ENCODE measurements at regions not wholly inside any gene's neighbourhood (a gene's known extent, or its start where the extent isn't known, plus 50 kb on each side); places are given as distances from the start of the nearest gene placed in this dataset.

DNA sequence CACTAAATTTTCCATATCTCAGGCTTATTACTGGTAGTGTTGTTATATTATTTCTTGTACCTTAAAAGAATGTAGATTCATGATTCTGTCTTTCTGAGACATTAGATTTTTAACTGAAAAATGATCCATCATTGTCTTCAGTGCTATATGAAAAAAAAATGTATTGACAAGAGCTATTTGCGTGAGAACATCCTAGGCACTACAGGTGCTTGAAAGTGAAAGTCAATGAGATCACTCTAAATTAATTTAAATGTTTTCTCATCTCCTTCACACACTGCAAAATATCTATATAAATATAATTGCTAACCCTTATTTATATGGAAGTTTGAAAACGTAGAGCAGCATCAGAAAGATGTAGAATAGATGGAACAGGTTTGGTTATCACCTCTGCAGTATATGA, 684.6 kb downstream of the TRIB2 start (continued):
- TF ChIP-seq ZNF138 (CRISPR knock-in tag; IDR thresholded peaks at IDR 0.05; ENCODE audit: low read depth) (no peak), FIP1L1 (IDR thresholded peaks at IDR 0.05; ENCODE audit: borderline replicate concordance, insufficient read depth, low read depth, low read length) (no peak)
- TF ChIP-seq, protein P1, sequence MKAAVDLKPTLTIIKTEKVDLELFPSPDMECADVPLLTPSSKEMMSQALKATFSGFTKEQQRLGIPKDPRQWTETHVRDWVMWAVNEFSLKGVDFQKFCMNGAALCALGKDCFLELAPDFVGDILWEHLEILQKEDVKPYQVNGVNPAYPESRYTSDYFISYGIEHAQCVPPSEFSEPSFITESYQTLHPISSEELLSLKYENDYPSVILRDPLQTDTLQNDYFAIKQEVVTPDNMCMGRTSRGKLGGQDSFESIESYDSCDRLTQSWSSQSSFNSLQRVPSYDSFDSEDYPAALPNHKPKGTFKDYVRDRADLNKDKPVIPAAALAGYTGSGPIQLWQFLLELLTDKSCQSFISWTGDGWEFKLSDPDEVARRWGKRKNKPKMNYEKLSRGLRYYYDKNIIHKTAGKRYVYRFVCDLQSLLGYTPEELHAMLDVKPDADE (CRISPR knock-in tag; IDR thresholded peaks at IDR 0.05) = no peak

GRCh38 chr2:13413989-13414388, 697.3 kb downstream of the TRIB2 start:
- in situ Hi-C loops (cut with HindIII; ENCODE audit: extremely low pct_ligation_motif_present, low pct_unique_long_range_greater_than_20kb) = no loop called here

More at GRCh38 chr2:13413989-13414388, 697.3 kb downstream of the TRIB2 start:
- Histone ChIP-seq H3K36me3 (replicated peaks in 1 of 2; ENCODE audit: control insufficient read depth in 1 of 2, insufficient read depth in 2 of 2, low read length in 2 of 2) (no peaks in the 10 kb centered on the region), H3K79me2 (ENCODE audit: insufficient read depth, low read length) (no peaks in the 10 kb centered on the region), H3K4me3 (replicated peaks in 1 of 3; ENCODE audit: insufficient read depth in 1 of 3, low read depth in 2 of 3, low read length in 3 of 3) (no peak overlapping the region), H3K4me1 (ENCODE audit: insufficient read depth, low read length) (no peaks in the 10 kb centered on the region), H3K9me3 (ENCODE audit: low read length) (peaks cover 87% of the 10 kb centered on the region), H4K20me1 (ENCODE audit: insufficient read depth, low read length) (no peaks in the 10 kb centered on the region), H3K27ac (ENCODE audit: extremely low read length, insufficient read depth, low read length) (no peak overlapping the region), H3K9ac (ENCODE audit: insufficient read depth, low read depth, low read length) (no peak overlapping the region), H3K4me2 (ENCODE audit: low read depth, low read length) (no peak overlapping the region), H2AFZ (ENCODE audit: low read length) (no peak overlapping the region), H3K27me3 (ENCODE audit: control insufficient read depth in 1 of 2, insufficient read depth in 2 of 2, low read length in 2 of 2) (no peaks in the 10 kb centered on the region; a peak in 1 of 5 replicates)
- ChIA-PET CTCF (ENCODE audit: low intra/inter-chr PET ratio, low total read pairs) (no interaction called here), POLR2A (no interaction called here)
- BruUV-seq (replicated peaks) = no TSS peak
- no peak for FAIRE-seq
- no peak for DNase-seq (ENCODE audit: low spot score)
- intact Hi-C loops (cut with micrococcal nuclease; ENCODE audit: unreplicated experiment) = no loop called here
- no peak for ATAC-seq
- WGBS (ENCODE audit: low lambda C conversion rate) = 5% methylated on average over 1 of the region's 1 CpG
- no peak for TF ChIP-seq ATF2 (CRISPR knock-in tag; IDR thresholded peaks at IDR 0.05)
- TF ChIP-seq, protein P2, sequence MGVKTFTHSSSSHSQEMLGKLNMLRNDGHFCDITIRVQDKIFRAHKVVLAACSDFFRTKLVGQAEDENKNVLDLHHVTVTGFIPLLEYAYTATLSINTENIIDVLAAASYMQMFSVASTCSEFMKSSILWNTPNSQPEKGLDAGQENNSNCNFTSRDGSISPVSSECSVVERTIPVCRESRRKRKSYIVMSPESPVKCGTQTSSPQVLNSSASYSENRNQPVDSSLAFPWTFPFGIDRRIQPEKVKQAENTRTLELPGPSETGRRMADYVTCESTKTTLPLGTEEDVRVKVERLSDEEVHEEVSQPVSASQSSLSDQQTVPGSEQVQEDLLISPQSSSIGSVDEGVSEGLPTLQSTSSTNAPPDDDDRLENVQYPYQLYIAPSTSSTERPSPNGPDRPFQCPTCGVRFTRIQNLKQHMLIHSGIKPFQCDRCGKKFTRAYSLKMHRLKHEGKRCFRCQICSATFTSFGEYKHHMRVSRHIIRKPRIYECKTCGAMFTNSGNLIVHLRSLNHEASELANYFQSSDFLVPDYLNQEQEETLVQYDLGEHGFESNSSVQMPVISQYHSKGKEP (CRISPR knock-in tag; IDR thresholded peaks at IDR 0.05) = no peak
- TF ChIP-seq, protein P3, sequence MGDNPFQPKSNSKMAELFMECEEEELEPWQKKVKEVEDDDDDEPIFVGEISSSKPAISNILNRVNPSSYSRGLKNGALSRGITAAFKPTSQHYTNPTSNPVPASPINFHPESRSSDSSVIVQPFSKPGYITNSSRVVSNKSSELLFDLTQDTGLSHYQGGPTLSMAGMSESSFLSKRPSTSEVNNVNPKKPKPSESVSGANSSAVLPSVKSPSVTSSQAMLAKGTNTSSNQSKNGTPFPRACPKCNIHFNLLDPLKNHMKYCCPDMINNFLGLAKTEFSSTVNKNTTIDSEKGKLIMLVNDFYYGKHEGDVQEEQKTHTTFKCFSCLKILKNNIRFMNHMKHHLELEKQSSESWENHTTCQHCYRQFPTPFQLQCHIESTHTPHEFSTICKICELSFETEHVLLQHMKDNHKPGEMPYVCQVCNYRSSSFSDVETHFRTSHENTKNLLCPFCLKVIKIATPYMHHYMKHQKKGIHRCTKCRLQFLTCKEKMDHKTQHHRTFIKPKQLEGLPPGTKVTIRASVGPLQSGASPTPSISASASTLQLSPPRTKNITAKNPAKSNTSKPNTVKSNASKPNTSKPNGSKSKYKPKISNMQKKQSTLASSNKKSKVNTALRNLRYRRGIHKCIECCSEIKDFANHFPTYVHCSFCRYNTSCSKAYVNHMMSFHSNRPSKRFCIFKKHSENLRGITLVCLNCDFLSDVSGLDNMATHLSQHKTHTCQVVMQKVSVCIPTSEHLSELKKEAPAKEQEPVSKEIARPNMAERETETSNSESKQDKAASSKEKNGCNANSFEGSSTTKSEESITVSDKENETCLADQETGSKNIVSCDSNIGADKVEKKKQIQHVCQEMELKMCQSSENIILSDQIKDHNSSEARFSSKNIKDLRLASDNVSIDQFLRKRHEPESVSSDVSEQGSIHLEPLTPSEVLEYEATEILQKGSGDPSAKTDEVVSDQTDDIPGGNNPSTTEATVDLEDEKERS (CRISPR knock-in tag; IDR thresholded peaks at IDR 0.05) = no peak
- no peak for TF ChIP-seq ZNF180 (CRISPR knock-in tag; IDR thresholded peaks at IDR 0.05; ENCODE audit: borderline replicate concordance, low read depth)
- TF ChIP-seq ZNF609 (CRISPR knock-in tag; IDR thresholded peaks at IDR 0.05; ENCODE audit: borderline replicate concordance) = no peak
- TF ChIP-seq NKX3-1 (CRISPR knock-in tag; IDR thresholded peaks at IDR 0.05) = no peak
- TF ChIP-seq ZSCAN30 (CRISPR knock-in tag; IDR thresholded peaks at IDR 0.05) = no peak

Measured in HepG2 (cell line).